DMS53 treated with DMSO at 0.1 percent for 48 hours (cell line): ENCODE measurements at regions not wholly inside any gene's neighbourhood (a gene's known extent, or its start where the extent isn't known, plus 50 kb on each side); places are given as distances from the start of the nearest gene placed in this dataset.

Experiments
- DNase-seq: peaks from one replicate; lab custom pipeline; 2025; ENCODE audit not compliant: unreplicated experiment; lab: John Stamatoyannopoulos, UW

- DNase-seq, result no peak
Observed at GRCh38 chr11:121703201-121703600, 250.4 kb upstream of the SORL1-AS1 start.

DNA sequence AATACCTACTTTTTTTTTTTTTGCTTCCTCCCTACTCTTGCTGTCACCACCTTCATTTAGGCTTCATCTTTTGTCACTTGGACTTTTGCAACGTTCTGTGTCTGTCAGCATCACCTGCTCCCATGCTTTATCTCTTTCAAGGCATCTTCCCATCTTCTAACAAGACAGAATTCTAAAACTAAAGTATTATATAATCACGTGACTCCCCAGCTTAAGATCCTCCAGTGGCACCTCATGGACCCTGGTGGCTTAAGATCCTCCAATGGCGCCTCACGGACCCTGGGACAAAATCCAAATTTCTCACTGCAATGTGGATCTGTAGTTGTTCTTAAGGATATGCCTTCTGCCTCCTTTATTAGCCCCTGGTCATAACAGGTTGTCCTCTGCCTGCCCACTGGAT, 248.2 kb upstream of the SORL1-AS1 start:
- DNase-seq, result no peak

DNA sequence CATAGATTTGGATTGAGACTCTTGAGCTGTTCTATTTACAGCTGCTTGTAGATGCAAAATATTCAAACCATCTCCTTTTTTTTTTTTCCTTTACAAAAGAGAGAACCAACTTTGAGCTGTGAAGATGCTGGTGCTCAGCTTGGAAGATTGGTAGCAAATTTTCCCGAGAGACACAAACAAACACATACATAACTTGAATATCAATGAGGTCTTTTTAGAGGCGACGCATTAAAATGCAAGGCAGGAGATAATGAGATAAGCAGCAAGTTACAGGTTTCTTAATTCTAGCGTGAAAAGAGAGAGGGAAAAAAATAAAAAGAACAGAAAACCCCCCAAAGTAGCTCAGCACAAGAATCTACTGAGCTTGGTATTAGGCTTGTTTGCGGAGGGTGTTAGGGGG, 247.0 kb upstream of the SORL1-AS1 start:
- no peak for DNase-seq

GRCh38 chr11:121696931-121697670, 244.3 kb upstream of the SORL1-AS1 start:
- no peak for DNase-seq

DNA sequence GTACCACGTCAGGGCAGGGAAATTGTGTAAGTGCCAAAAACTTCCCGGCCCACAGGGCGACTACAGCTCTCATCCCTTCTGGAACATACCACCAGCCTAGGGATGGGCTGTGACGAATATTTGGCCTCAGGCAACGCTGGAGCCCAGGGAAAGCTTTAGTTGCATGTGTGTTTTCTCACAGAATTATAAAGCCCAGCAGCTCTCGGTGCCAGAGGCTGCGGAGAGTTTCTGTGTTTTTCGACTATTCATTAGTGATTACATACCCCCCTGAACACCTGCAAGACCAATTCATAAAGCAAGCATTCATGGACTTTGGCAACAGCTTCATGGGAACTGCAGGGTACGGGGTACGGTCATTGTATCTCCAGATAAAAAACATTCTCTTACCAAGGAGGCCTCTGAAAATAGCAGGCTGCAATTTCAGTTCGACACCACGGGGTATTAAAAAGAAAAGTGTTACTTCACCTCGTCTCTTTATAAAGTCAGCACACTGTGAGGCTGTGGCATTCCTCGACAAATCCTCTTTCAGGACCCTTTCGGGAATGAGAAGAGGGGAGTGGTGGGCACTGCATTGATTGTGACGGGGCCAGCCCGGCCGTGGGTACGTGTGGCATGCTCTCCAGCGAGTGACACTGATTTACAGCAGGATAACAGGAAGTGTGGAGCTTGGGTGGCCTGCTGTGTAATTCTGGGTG, 243.6 kb upstream of the SORL1-AS1 start:
- no peak for DNase-seq

DNA sequence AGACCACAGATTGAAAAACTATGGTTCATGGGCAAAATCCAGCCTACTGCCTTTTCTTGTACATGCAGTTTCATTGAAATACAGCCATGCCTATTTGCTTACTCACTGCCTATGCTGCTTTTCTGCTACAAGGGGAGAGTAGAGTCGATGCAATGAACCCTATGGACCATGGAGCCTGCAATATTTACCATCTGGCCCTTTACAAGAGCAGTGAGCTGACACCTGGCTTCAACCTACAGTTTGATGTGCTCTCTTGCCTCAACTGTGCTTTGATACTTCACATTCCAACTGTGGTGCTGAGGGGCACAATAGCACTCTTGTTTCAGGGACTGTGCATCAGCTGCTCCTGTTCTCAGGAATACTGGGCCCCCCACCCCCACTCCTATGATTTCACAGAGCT, 239.5 kb upstream of the SORL1-AS1 start:
- no peak for DNase-seq

DNA sequence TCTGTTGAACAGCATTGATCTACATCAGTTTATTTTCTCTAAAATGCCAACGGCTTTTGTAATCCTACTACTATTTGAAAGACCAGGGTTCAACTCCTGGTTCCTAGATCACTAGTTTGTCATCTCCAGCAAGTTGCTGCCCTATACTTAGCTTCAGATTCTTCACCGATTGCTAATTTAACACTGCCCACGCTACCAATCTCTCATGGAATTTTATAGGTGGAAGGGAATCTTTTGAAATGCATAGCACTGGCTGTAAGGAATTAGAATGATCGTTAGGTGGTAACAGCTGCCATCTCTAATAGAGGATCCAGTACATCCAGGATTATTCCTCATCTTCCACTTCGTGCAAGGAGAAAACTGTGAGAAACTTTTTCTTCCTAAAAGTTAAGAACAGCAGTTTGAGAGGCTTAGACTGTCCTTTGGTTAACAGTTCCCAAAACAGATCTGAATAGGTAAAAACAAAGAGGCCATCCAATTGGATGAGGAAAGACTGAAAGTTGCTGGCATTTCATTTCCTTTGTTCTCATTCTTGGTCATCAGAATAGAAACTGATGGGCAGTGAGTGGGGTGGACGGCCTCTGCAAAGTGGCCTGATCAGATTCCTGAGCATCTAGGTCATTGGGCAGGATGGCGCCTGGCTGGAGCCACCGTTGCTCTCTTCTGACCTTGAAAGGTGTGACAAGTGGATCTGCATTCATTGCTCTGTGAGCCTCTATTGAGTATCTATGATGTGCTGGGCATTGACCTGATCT, 236.3 kb upstream of the SORL1-AS1 start:
- DNase-seq, result no peak

GRCh38 chr11:121688055-121688491, 235.3 kb upstream of the SORL1-AS1 start:
- DNase-seq, result no peak

DNA sequence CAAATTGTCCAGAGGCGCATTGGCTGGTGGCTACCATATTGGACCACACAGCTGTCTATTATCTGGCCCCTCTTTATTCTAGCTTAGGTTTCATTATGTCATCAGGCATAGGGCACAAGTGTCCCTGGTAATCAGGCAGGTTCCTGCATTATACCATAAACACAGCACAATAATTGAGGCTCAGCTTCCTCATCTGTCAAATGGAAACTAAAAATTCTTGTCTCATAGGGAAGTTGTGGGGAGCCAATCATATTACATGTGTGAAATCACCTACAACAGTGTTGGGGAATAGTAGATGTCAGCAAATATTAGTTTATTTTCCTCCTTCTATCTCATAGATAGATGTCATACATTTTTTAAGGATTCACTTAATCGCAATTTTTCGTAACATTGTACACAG, 231.0 kb upstream of the SORL1-AS1 start:
- no peak for DNase-seq
